Gastrocnemius medialis (tissue), 4 donors: ENCODE measurements at regions not wholly inside any gene's neighbourhood (a gene's known extent, or its start where the extent isn't known, plus 50 kb on each side); places are given as distances from the start of the nearest gene placed in this dataset.

Experiments used
- CTCF ChIP-seq, 5 experiments: fragments of 450-650 bp in 3 of 5; fragments of 200-600 bp in 2 of 5; sonication (generic) in 2 of 5; IDR thresholded peaks in 4 of 5; conservative IDR thresholded peaks in 1 of 5; 1 replicate in 4 of 5; 2 replicates in 1 of 5; pipeline ENCODE4 v1.5.1; 2016 to 2019; ENCODE audit warnings: antibody characterized with exemption in 5 of 5, mild to moderate bottlenecking in 3 of 5, moderate library complexity in 3 of 5
- POLR2A ChIP-seq, 2 donors: fragments of 450-650 bp; IDR thresholded peaks; one replicate each; pipeline ENCODE4 v1.6.1; 2017; ENCODE audit warnings: antibody characterized with exemption in 2 of 2, mild to moderate bottlenecking in 2 of 2, moderate library complexity in 2 of 2

- TF ChIP-seq CTCF (IDR thresholded peaks at IDR 0.05 in 4 of 5, conservative IDR thresholded peaks at IDR 0.05 in 1 of 5) (no peak), POLR2A (IDR thresholded peaks at IDR 0.05) (no peak)
These were observed 337.7 kb downstream of the EMP1 start for GRCh38 chr12:13534242-13534641.
